AG09309 (cell line): ENCODE measurements at regions not wholly inside any gene's neighbourhood (a gene's known extent, or its start where the extent isn't known, plus 50 kb on each side); places are given as distances from the start of the nearest gene placed in this dataset.

ENCODE experiments used
- DNase-seq: peaks from one replicate; pipeline ENCODE4 v3.0.0-alpha.2; 2010; ENCODE audit warnings: low read depth
- H3K4me3 ChIP-seq: 2 replicates; pipeline ENCODE4 v1.5.1; 2011; ENCODE audit warnings: mild to moderate bottlenecking, low read depth, low read length, moderate library complexity; ENCODE audit not compliant: control insufficient read depth
- TF ChIP-seq, protein P1 (sequence below): IDR thresholded peaks from 2 replicates; pipeline ENCODE4 v1.5.1; 2011; ENCODE audit warnings: mild to moderate bottlenecking, low read depth, low read length, inconsistent platforms; ENCODE audit not compliant: insufficient read depth, control insufficient read depth; ENCODE audit errors: missing control alignments

DNA sequence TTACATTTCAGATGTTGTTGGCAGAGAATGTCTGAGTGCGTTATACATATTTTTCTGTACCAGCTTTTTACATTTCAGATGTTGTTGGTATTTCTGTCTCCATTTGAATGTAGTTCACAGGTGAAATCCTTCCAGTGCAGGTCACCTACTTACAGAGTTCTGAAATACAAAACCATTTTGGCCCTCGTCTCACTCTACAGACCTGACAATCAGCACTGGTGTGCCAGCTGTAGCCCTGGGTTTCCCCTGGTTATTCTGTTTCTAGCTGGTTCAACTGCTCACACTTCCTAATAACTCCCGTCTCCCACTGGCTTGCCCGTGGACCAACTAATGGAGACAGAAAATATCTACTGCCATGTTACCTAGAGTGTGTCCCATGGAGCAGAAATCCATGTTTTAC, 87.5 kb upstream of the CDIN1 start:
- no peak for DNase-seq
- H3K4me3 ChIP-seq, result no peak overlapping the region
- TF ChIP-seq, protein P1, sequence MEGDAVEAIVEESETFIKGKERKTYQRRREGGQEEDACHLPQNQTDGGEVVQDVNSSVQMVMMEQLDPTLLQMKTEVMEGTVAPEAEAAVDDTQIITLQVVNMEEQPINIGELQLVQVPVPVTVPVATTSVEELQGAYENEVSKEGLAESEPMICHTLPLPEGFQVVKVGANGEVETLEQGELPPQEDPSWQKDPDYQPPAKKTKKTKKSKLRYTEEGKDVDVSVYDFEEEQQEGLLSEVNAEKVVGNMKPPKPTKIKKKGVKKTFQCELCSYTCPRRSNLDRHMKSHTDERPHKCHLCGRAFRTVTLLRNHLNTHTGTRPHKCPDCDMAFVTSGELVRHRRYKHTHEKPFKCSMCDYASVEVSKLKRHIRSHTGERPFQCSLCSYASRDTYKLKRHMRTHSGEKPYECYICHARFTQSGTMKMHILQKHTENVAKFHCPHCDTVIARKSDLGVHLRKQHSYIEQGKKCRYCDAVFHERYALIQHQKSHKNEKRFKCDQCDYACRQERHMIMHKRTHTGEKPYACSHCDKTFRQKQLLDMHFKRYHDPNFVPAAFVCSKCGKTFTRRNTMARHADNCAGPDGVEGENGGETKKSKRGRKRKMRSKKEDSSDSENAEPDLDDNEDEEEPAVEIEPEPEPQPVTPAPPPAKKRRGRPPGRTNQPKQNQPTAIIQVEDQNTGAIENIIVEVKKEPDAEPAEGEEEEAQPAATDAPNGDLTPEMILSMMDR, result no peak

DNA sequence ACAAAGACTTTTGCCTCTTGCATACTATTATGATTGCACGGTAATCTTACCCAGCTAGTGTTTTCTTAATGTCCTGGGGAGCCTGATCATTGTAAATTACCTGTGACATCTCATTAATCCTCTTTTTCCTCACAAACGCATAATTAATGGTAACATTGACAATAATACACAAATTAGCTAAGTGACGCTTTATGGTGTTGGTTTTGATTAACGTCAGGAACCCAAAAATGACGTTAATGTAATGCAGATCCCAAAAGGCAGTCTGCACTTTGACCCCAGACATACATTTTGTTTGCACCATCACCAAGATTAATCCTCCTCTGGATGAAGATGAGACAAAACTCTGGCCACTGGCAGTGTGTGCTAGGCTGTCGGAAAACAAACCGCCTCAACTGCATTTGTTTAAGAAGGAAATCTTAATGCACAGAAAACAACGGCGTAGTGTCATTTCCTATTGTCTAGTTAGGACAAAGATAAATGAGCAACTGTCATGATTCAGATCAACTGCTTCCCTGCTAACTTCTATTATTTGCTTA, 83.9 kb upstream of the CDIN1 start:
- TF ChIP-seq, protein P1, result no peak
- no peak overlapping the region for H3K4me3 ChIP-seq
- DNase-seq, result no peak

DNA sequence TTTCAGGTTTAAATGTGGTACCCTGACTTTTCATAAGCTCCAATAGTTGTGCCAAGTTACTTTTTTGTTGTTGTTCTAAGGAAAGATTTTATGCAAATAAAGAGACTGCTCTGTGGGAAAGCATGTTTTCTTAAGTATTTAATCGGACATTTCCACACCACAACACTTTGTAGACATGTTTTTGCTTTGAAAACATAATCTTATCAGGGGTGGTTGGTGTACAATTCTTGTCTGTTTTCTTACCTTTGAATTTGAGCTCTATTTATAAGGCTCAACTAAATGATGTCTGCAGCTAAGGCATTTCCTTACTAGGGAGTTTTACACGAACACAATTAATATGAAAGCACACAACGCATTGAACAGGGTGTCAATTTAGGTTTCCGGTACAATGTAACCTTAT, 81.5 kb upstream of the CDIN1 start:
- TF ChIP-seq, protein P1, result no peak
- no peak overlapping the region for H3K4me3 ChIP-seq
- no peak for DNase-seq

DNA sequence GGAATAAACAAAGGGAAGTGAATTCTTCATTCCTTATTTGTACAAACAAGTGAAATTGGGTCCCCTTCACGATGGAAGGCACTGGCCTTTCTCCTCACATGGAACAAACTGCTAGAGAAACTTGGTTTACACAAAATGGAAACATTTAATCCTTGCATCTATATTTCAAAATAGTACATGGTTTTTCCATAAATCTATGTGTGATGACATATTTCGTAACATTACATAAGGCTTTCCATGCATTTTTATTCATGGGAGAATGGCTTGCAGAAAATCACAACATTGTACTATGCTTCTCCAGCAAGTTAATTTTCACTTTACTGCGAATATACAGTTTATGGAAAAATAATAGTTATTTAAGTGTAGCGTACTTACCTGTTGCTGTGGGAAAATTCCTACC, 81.0 kb upstream of the CDIN1 start:
- TF ChIP-seq, protein P1, result no peak
- H3K4me3 ChIP-seq, result no peak overlapping the region

DNA sequence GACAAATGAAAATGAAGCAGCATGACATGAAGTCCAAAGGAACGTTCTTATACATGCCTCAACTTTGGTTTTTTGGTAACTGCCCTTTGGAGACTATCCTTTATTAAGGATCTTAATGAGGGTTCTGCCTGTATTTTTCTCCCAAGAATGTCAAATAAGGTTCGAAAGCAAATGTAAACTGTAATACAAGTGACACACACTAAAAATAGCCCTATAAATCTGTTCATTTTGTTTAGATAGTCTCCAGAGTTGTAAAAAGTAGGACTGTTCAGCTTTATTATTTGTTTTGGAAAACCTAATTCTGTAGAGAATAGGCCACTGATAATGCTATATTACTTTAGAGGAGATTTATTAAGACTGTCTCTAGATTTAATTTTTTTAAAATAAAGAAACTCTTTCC, 80.5 kb upstream of the CDIN1 start:
- TF ChIP-seq, protein P1, result no peak
- H3K4me3 ChIP-seq, result no peak overlapping the region
- DNase-seq, result no peak

More for the DNA sequence above, 81.0 kb upstream of the CDIN1 start:
- DNase-seq, result no peak

DNA sequence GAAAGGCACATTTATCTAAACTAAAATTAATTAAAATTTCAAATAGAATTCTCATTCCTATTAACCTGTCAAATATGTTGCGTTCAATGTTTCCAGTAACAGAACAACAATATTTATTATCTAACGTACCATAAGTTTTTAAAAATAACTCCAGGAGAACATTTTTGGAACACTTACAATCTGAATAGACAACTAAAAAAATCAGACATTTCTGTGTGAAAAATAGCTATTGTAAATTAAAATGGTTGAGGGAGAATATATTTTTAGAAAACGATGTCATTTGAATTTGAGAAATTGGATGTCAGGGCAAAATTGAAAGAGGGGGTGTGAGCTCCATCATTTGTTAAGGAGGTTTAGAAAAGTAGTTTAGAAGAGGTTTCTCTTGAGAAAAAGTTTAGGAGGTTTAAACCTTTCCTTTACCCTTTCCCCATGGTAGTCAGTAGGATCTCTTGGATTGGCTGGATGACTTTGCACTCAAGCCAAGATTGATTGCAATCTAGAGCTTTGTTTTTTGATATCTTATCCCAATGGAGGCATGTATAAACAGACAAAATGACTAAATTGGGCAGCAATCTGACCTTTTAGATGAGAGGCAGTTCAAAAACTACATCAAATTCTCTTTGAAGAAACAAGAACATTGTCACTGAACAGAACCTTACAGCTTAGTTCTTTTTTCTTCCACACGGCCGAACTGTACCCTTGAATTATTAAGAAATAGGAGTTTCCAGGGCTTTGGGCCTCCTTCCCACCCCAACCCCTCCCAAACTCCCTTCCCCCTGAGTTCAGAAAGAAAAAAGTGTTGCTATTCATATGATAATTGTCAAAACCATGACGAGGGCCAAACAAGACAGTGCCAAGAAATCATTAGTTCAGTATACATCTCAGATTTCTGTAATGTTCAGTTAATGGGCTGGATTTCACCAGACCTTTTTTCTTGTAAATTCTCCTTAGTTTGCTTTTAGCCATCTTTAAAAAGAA, 79.7 kb upstream of the CDIN1 start:
- TF ChIP-seq, protein P1, result no peak
- no peak for DNase-seq
- H3K4me3 ChIP-seq, result no peak overlapping the region
